ENCODE measurements at regions not wholly inside any gene's neighbourhood (a gene's known extent, or its start where the extent isn't known, plus 50 kb on each side); places are given as distances from the start of the nearest gene placed in this dataset.

- no peak for DNase-seq
Observed at GRCh38 chr18:62665188-62665587, 50.2 kb upstream of the PHLPP1 start.
